B cell (primary cell): ENCODE measurements at regions not wholly inside any gene's neighbourhood (a gene's known extent, or its start where the extent isn't known, plus 50 kb on each side); places are given as distances from the start of the nearest gene placed in this dataset.

Experiments used
- ATAC-seq: fragments of 200-7000 bp; cut with Tn5 transposase; one replicate; pipeline ENCODE4 v1.10.0; 2021; ENCODE audit warnings: low read depth, mild to moderate bottlenecking, moderate number of reproducible peaks, moderate library complexity
- CTCF ChIA-PET: fragments of 350-600 bp; sonication (Branson Sonifier 250); formaldehyde crosslinking; loops from one replicate; lab custom pipeline; 2021; ENCODE audit warnings: antibody characterized with exemption, inconsistent platforms; lab: Charles Lee
- POLR2A ChIA-PET: fragments of 350-600 bp; sonication (Branson Sonifier 250); formaldehyde crosslinking; loops from one replicate; lab custom pipeline; 2021; ENCODE audit warnings: antibody characterized with exemption; lab: Charles Lee
- DNase-seq: peaks from one replicate; pipeline ENCODE4 v3.0.0; 2013
- H2AFZ ChIP-seq: 2 replicates; pipeline ENCODE4 v1.6.1; 2012; ENCODE audit warnings: mild to moderate bottlenecking, low read depth, low read length; ENCODE audit not compliant: insufficient read depth, poor library complexity, severe bottlenecking
- H3K27ac ChIP-seq, 2 donors: 1 replicate in 1 of 2; 2 replicates in 1 of 2; pipeline ENCODE4 v1.5.1; 2012 to 2013; ENCODE audit warnings: low read length in 2 of 2, mild to moderate bottlenecking in 2 of 2, moderate library complexity in 1 of 2
- H3K27me3 ChIP-seq, 4 experiments: fragments of 200-600 bp in 1 of 4; sonication (generic) in 1 of 4; replicated peaks in 1 of 4; 1 replicate in 2 of 4; 2 replicates in 2 of 4; pipeline versions ENCODE4 v1.6.1 to v1.7.0; 2013 to 2016; ENCODE audit warnings: low read length in 3 of 4, mild to moderate bottlenecking in 2 of 4, mixed read lengths in 1 of 4, moderate library complexity in 1 of 4; ENCODE audit not compliant: insufficient read depth in 4 of 4, control insufficient read depth in 3 of 4; ENCODE audit errors: control extremely low read depth in 1 of 4
- H3K36me3 ChIP-seq, 2 experiments: replicated peaks in 1 of 2; 1 replicate in 1 of 2; 2 replicates in 1 of 2; pipeline versions ENCODE4 v1.6.1 to v1.7.1; 2013; ENCODE audit warnings: low read length in 1 of 2; ENCODE audit not compliant: insufficient read depth in 2 of 2, control insufficient read depth in 1 of 2; ENCODE audit errors: control extremely low read depth in 1 of 2, extremely low read depth in 1 of 2
- H3K4me1 ChIP-seq, 2 donors: fragments of 200-600 bp in 1 of 2; sonication (generic) in 1 of 2; 1 replicate in 1 of 2; 2 replicates in 1 of 2; pipeline versions ENCODE4 v1.5.1 to v1.6.1; 2013 to 2017; ENCODE audit warnings: low read length in 2 of 2; ENCODE audit not compliant: control insufficient read depth in 2 of 2, insufficient read depth in 2 of 2
- H3K4me2 ChIP-seq: replicated peaks from 2 replicates; pipeline ENCODE3; 2012; ENCODE audit warnings: mild to moderate bottlenecking, low read depth, low read length; ENCODE audit not compliant: poor library complexity, severe bottlenecking
- H3K4me3 ChIP-seq, 5 experiments: fragments of 200-600 bp in 1 of 5; sonication (generic) in 1 of 5; 1 replicate in 3 of 5; 2 replicates in 2 of 5; pipeline versions ENCODE4 v1.5.1 to v1.7.0; 2011 to 2016; ENCODE audit warnings: low read length in 4 of 5, mild to moderate bottlenecking in 4 of 5, low read depth in 2 of 5, control low read depth in 1 of 5, moderate library complexity in 1 of 5; ENCODE audit not compliant: insufficient read depth in 1 of 5; ENCODE audit errors: control extremely low read depth in 1 of 5, extremely low read depth in 1 of 5
- H3K79me2 ChIP-seq: fragments of 200-600 bp; sonication (generic); one replicate; pipeline ENCODE4 v1.6.0; 2016; ENCODE audit warnings: low read length; ENCODE audit not compliant: control insufficient read depth, insufficient read depth
- H3K9ac ChIP-seq: fragments of 200-600 bp; sonication (generic); 2 replicates; pipeline ENCODE4 v1.6.1; 2017; ENCODE audit warnings: mild to moderate bottlenecking, low read length, moderate library complexity
- H3K9me3 ChIP-seq, 3 donors: one replicate each; pipeline versions ENCODE4 v1.6.1 to v1.7.1; 2013; ENCODE audit warnings: low read length in 2 of 3; ENCODE audit not compliant: control insufficient read depth in 2 of 3, insufficient read depth in 1 of 3; ENCODE audit errors: control extremely low read depth in 1 of 3
- H4K20me1 ChIP-seq: 2 replicates; pipeline ENCODE4 v1.6.0; 2012; ENCODE audit warnings: mild to moderate bottlenecking, low read length; ENCODE audit not compliant: insufficient read depth, control insufficient read depth, poor library complexity, severe bottlenecking
- H3K27ac Mint-ChIP-seq: one replicate; pipeline ENCODE4 v1.8.0; 2021; ENCODE audit warnings: mixed read lengths
- H3K27me3 Mint-ChIP-seq: one replicate; pipeline ENCODE4 v1.8.0; 2021; ENCODE audit warnings: mixed read lengths
- H3K4me1 Mint-ChIP-seq: one replicate; pipeline ENCODE4 v1.8.0; 2021; ENCODE audit warnings: mixed read lengths
- H3K4me3 Mint-ChIP-seq: one replicate; pipeline ENCODE4 v1.8.0; 2021; ENCODE audit warnings: mixed read lengths
- H3K9me3 Mint-ChIP-seq: one replicate; pipeline ENCODE4 v1.8.0; 2022; ENCODE audit warnings: mixed read lengths; ENCODE audit not compliant: insufficient read depth
- CTCF ChIP-seq: fragments of 200-600 bp; IDR thresholded peaks from one replicate; pipeline ENCODE4 v1.8.0; 2022; ENCODE audit warnings: antibody characterized with exemption, mild to moderate bottlenecking
- EZH2 ChIP-seq: IDR thresholded peaks from 2 replicates; pipeline ENCODE4 v1.6.1; 2012; ENCODE audit warnings: borderline replicate concordance, low read depth, mild to moderate bottlenecking, moderate library complexity, low read length; ENCODE audit not compliant: insufficient read depth, poor library complexity, severe bottlenecking
- WGBS: methylation state at CpG from one replicate; pipeline ENCODE4 v1.1.5; 2013; ENCODE audit warnings: missing lambda C conversion rate; ENCODE audit not compliant: insufficient coverage; 5-methylcytosine and 5-hydroxymethylcytosine counted together
- intact Hi-C: fragments of 100-400 bp; cut with micrococcal nuclease; formaldehyde crosslinking; loops from one replicate; pipeline ENCODE4 v1.10.0; 2022

GRCh38 chr20:56859039-56859800 is 230.1 kb downstream of the TFAP2C start:
- intact Hi-C loops, result no loop called here
- POLR2A ChIA-PET, result no interaction called here
- H3K9me3 Mint-ChIP-seq, result no peaks in the 10 kb centered on the region
- H3K4me1 Mint-ChIP-seq, result no peaks in the 10 kb centered on the region
- H3K4me3 Mint-ChIP-seq, result no peak overlapping the region
- no peak overlapping the region for H2AFZ ChIP-seq
- no peak overlapping the region for H3K9ac ChIP-seq
- no peaks in the 10 kb centered on the region for H3K36me3 ChIP-seq
- H3K79me2 ChIP-seq, result no peaks in the 10 kb centered on the region
- H3K9me3 ChIP-seq, result peaks cover 0 to 4% (median 0%) of the 10 kb centered on the region in 3 donors
- H3K27ac Mint-ChIP-seq, result no peak overlapping the region
- no peak overlapping the region for H3K4me2 ChIP-seq
- 62% methylated on average over 8 of the region's 13 CpGs for WGBS
- peaks cover 38% of the 10 kb centered on the region for H3K27me3 Mint-ChIP-seq
- H3K27me3 ChIP-seq, result peaks cover 0 to 12% (median 1%) of the 10 kb centered on the region in 4 experiments
- TF ChIP-seq CTCF (no peak), EZH2 (no peak)
- CTCF ChIA-PET, result no interaction called here
- H4K20me1 ChIP-seq, result no peaks in the 10 kb centered on the region
- no peak overlapping the region for H3K27ac ChIP-seq
- DNase-seq (no peak), ATAC-seq (no peak)
- H3K4me3 ChIP-seq, result no peak overlapping the region
- no peaks in the 10 kb centered on the region for H3K4me1 ChIP-seq

GRCh38 chr20:56859801-56860261 is 230.7 kb downstream of the TFAP2C start:
- no peak for ATAC-seq
- H3K9me3 Mint-ChIP-seq, result no peaks in the 10 kb centered on the region
- TF ChIP-seq CTCF, result no peak
- no peak for TF ChIP-seq EZH2
- no peaks in the 10 kb centered on the region for H3K4me1 ChIP-seq
- no peak overlapping the region for H3K9ac ChIP-seq
- no peak for DNase-seq
- ChIA-PET CTCF (no interaction called here), POLR2A (no interaction called here)
- H3K36me3 ChIP-seq, result no peaks in the 10 kb centered on the region
- H3K79me2 ChIP-seq, result no peaks in the 10 kb centered on the region
- WGBS, result 22% methylated on average over 6 of the region's 10 CpGs
- H3K4me3 ChIP-seq, result no peak overlapping the region
- peaks cover 41% of the 10 kb centered on the region for H3K27me3 Mint-ChIP-seq
- H2AFZ ChIP-seq, result no peak overlapping the region
- H3K4me2 ChIP-seq, result no peak overlapping the region
- H3K9me3 ChIP-seq, result peaks cover 0 to 4% (median 0%) of the 10 kb centered on the region in 3 donors
- H3K27ac Mint-ChIP-seq, result no peak overlapping the region
- no peak overlapping the region for H3K4me3 Mint-ChIP-seq
- intact Hi-C loops, result no loop called here
- no peaks in the 10 kb centered on the region for H4K20me1 ChIP-seq
- no peak overlapping the region for H3K27ac ChIP-seq
- no peaks in the 10 kb centered on the region for H3K4me1 Mint-ChIP-seq
- H3K27me3 ChIP-seq, result peaks cover 0 to 12% (median 1%) of the 10 kb centered on the region in 4 experiments
